Transverse colon (tissue), 4 donors: ENCODE measurements at regions not wholly inside any gene's neighbourhood (a gene's known extent, or its start where the extent isn't known, plus 50 kb on each side); places are given as distances from the start of the nearest gene placed in this dataset.

Experiments
- POLR2A ChIP-seq: fragments of 450-650 bp; IDR thresholded peaks from one replicate; pipeline ENCODE4 v1.6.1; 2016; ENCODE audit warnings: antibody characterized with exemption, mild to moderate bottlenecking, moderate library complexity
- POLR2AphosphoS5 ChIP-seq, 3 donors: sonication (generic); formaldehyde crosslinking; IDR thresholded peaks; one replicate each; pipeline ENCODE4 v1.6.1; 2016; ENCODE audit warnings: antibody characterized with exemption in 3 of 3
- TF ChIP-seq, protein P1 (sequence below), 5 experiments: fragments of 200-600 bp in 3 of 5; fragments of 450-650 bp in 2 of 5; sonication (generic) in 3 of 5; IDR thresholded peaks; 1 replicate in 2 of 5; 2 replicates in 3 of 5; pipeline ENCODE4 v1.5.1; 2016 to 2017; ENCODE audit warnings: antibody characterized with exemption in 5 of 5, inconsistent platforms in 3 of 5, mild to moderate bottlenecking in 2 of 5, moderate library complexity in 1 of 5

DNA sequence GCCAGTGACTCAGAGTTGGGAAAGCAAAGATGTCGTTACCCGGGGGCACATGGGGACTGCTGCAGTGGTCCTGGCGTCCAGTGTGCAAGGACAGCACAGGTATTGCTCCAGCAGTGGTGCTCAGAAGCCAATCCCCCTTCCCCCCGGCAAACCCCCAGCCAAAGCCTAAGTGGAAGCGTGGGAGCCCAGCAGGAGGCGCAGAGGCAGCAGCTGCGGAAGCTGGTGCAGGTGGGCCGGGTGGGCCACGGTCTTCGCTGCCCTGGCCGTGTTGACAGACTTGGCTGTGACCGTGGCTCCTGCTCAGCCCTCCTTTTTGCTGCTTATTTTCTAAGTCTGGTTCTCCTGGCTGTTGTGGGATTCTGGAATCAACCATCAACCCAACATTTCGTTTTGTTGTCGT is 369.8 kb upstream of the ST6GAL2 start:
- no peak for TF ChIP-seq POLR2A
- TF ChIP-seq, protein P1, sequence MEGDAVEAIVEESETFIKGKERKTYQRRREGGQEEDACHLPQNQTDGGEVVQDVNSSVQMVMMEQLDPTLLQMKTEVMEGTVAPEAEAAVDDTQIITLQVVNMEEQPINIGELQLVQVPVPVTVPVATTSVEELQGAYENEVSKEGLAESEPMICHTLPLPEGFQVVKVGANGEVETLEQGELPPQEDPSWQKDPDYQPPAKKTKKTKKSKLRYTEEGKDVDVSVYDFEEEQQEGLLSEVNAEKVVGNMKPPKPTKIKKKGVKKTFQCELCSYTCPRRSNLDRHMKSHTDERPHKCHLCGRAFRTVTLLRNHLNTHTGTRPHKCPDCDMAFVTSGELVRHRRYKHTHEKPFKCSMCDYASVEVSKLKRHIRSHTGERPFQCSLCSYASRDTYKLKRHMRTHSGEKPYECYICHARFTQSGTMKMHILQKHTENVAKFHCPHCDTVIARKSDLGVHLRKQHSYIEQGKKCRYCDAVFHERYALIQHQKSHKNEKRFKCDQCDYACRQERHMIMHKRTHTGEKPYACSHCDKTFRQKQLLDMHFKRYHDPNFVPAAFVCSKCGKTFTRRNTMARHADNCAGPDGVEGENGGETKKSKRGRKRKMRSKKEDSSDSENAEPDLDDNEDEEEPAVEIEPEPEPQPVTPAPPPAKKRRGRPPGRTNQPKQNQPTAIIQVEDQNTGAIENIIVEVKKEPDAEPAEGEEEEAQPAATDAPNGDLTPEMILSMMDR (IDR thresholded peaks at IDR 0.05), result no peak
- no peak for TF ChIP-seq POLR2AphosphoS5 (IDR thresholded peaks at IDR 0.05)
